H9 (cell line): ENCODE measurements at regions not wholly inside any gene's neighbourhood (a gene's known extent, or its start where the extent isn't known, plus 50 kb on each side); places are given as distances from the start of the nearest gene placed in this dataset.

Experiments
- DNase-seq: peaks from one replicate; pipeline ENCODE4 v3.0.0-alpha.2; 2017
- H2AFZ ChIP-seq: one replicate; pipeline ENCODE4 v1.6.1; 2013; ENCODE audit warnings: mild to moderate bottlenecking, low read length, control low read depth, moderate library complexity
- H2AK5ac ChIP-seq: 2 replicates; pipeline ENCODE4 v1.6.1; 2013; ENCODE audit warnings: low read length, control low read depth, mixed read lengths; ENCODE audit not compliant: insufficient read length
- H2BK120ac ChIP-seq: one replicate; pipeline ENCODE4 v1.6.1; 2013; ENCODE audit warnings: low read depth, mild to moderate bottlenecking, low read length, control low read depth, inconsistent platforms; ENCODE audit not compliant: poor library complexity, severe bottlenecking
- H2BK12ac ChIP-seq: 2 replicates; pipeline ENCODE4 v1.6.1; 2013; ENCODE audit warnings: low read length, control low read depth, mixed read lengths, low read depth; ENCODE audit not compliant: insufficient read length
- H2BK15ac ChIP-seq: 2 replicates; pipeline ENCODE4 v1.6.1; 2013; ENCODE audit warnings: low read depth, low read length, control low read depth
- H2BK20ac ChIP-seq: one replicate; pipeline ENCODE4 v1.6.1; 2013; ENCODE audit warnings: low read depth, mild to moderate bottlenecking, low read length, control low read depth, inconsistent platforms; ENCODE audit not compliant: poor library complexity, severe bottlenecking
- H2BK5ac ChIP-seq: 2 replicates; pipeline ENCODE4 v1.6.1; 2013; ENCODE audit warnings: low read length, control low read depth, mixed read lengths; ENCODE audit not compliant: insufficient read length
- H3K14ac ChIP-seq: 2 replicates; pipeline ENCODE4 v1.6.1; 2013; ENCODE audit warnings: low read length, control low read depth; ENCODE audit not compliant: insufficient read depth
- H3K18ac ChIP-seq: 2 replicates; pipeline ENCODE4 v1.6.1; 2013; ENCODE audit warnings: low read depth, mild to moderate bottlenecking, mixed read lengths, low read length, control low read depth; ENCODE audit not compliant: insufficient read length
- H3K23ac ChIP-seq: 2 replicates; pipeline ENCODE4 v1.6.1; 2013; ENCODE audit warnings: low read length, control low read depth, mixed read lengths, low read depth; ENCODE audit not compliant: insufficient read length
- H3K23me2 ChIP-seq: 2 replicates; pipeline ENCODE4 v1.6.1; 2013; ENCODE audit warnings: low read depth, mild to moderate bottlenecking, mixed read lengths, low read length, control low read depth; ENCODE audit not compliant: insufficient read length, poor library complexity, severe bottlenecking
- H3K27ac ChIP-seq: 2 replicates; pipeline ENCODE4 v1.5.1; 2013; ENCODE audit warnings: low read length, control low read depth, mixed read lengths, low read depth; ENCODE audit not compliant: insufficient read length
- H3K27me3 ChIP-seq: 2 replicates; pipeline ENCODE4 v1.6.1; 2013; ENCODE audit warnings: low read length, control low read depth, inconsistent platforms; ENCODE audit not compliant: insufficient read depth
- H3K4ac ChIP-seq: 2 replicates; pipeline ENCODE4 v1.6.1; 2013; ENCODE audit warnings: low read depth, mild to moderate bottlenecking, control low read depth, inconsistent platforms, low read length, moderate library complexity
- H3K4me1 ChIP-seq: 2 replicates; pipeline ENCODE4 v1.6.1; 2013; ENCODE audit warnings: low read length, control low read depth, inconsistent platforms; ENCODE audit not compliant: insufficient read depth
- H3K4me2 ChIP-seq: 2 replicates; pipeline ENCODE4 v1.6.1; 2013; ENCODE audit warnings: low read length, control low read depth, mixed read lengths; ENCODE audit not compliant: insufficient read length, insufficient read depth
- H3K56ac ChIP-seq: 2 replicates; pipeline ENCODE4 v1.6.1; 2013; ENCODE audit warnings: low read depth, mild to moderate bottlenecking, mixed read lengths, low read length, control low read depth; ENCODE audit not compliant: insufficient read length
- H3K79me1 ChIP-seq: 2 replicates; pipeline ENCODE4 v1.6.1; 2013; ENCODE audit warnings: low read depth, mild to moderate bottlenecking, moderate library complexity, low read length, control low read depth, inconsistent platforms; ENCODE audit not compliant: insufficient read depth, poor library complexity, severe bottlenecking
- H3K79me2 ChIP-seq: 2 replicates; pipeline ENCODE4 v1.6.1; 2013; ENCODE audit warnings: low read length, control low read depth, inconsistent platforms; ENCODE audit not compliant: insufficient read depth
- H3K9ac ChIP-seq: 2 replicates; pipeline ENCODE4 v1.6.1; 2013; ENCODE audit warnings: low read length, control low read depth, mixed read lengths; ENCODE audit not compliant: insufficient read length; ENCODE audit errors: extremely low read depth
- H3K9me3 ChIP-seq: one replicate; pipeline ENCODE4 v1.6.1; 2013; ENCODE audit warnings: low read depth, low read length, inconsistent platforms; ENCODE audit not compliant: control insufficient read depth
- H3T11ph ChIP-seq: one replicate; pipeline ENCODE4 v1.6.1; 2013; ENCODE audit warnings: mild to moderate bottlenecking, low read length, control low read depth, inconsistent platforms
- H4K20me1 ChIP-seq: one replicate; pipeline ENCODE4 v1.6.1; 2013; ENCODE audit not compliant: control insufficient read depth, insufficient read length, insufficient read depth
- H4K5ac ChIP-seq: 2 replicates; pipeline ENCODE4 v1.6.1; 2013; ENCODE audit warnings: low read depth, mild to moderate bottlenecking, mixed read lengths, low read length, control low read depth; ENCODE audit not compliant: insufficient read length
- H4K8ac ChIP-seq: replicated peaks from 2 replicates; pipeline ENCODE4 v1.6.1; 2013; ENCODE audit warnings: low read length, control low read depth, mixed read lengths, low read depth; ENCODE audit not compliant: insufficient read length
- H4K91ac ChIP-seq: 2 replicates; pipeline ENCODE4 v1.6.1; 2013; ENCODE audit warnings: low read depth, mild to moderate bottlenecking, moderate library complexity, mixed read lengths, low read length, control low read depth; ENCODE audit not compliant: insufficient read length
- H3K27ac Mint-ChIP-seq, 3 experiments: 2 replicates in 2 of 3; 3 replicates in 1 of 3; pipeline ENCODE4 v1.8.0; 2020 to 2021; ENCODE audit warnings: mixed read lengths in 3 of 3, mild to moderate bottlenecking in 1 of 3, moderate library complexity in 1 of 3
- H3K27me3 Mint-ChIP-seq: 2 replicates; pipeline ENCODE4 v1.8.0; 2021; ENCODE audit warnings: low read depth, mild to moderate bottlenecking, moderate library complexity, mixed read lengths
- H3K36me3 Mint-ChIP-seq, 3 experiments: 2 replicates in 2 of 3; 3 replicates in 1 of 3; pipeline ENCODE4 v1.8.0; 2020 to 2021; ENCODE audit warnings: low read depth in 3 of 3, mixed read lengths in 3 of 3; ENCODE audit not compliant: insufficient read depth in 1 of 3
- H3K4me1 Mint-ChIP-seq, 2 experiments: 2 replicates each; pipeline ENCODE4 v1.8.0; 2020; ENCODE audit warnings: mixed read lengths in 2 of 2
- H3K4me3 Mint-ChIP-seq, 2 experiments: 2 replicates in 1 of 2; 3 replicates in 1 of 2; pipeline ENCODE4 v1.8.0; 2020 to 2021; ENCODE audit warnings: mild to moderate bottlenecking in 2 of 2, mixed read lengths in 2 of 2, moderate library complexity in 1 of 2
- H3K9me3 Mint-ChIP-seq, 2 experiments: 2 replicates in 1 of 2; 3 replicates in 1 of 2; pipeline ENCODE4 v1.8.0; 2020; ENCODE audit warnings: mild to moderate bottlenecking in 2 of 2, mixed read lengths in 2 of 2, moderate library complexity in 1 of 2
- CTCF ChIP-seq: fragments of 200-600 bp; sonication (generic); conservative IDR thresholded peaks from 3 replicates; pipeline ENCODE4 v1.8.0; 2021; ENCODE audit warnings: antibody characterized with exemption, mild to moderate bottlenecking
- WGBS: extraction: QIAGEN DNeasy Blood & Tissue Kit; methylation state at CpG from one replicate; pipeline ENCODE4 v1.1.7; 2013; ENCODE audit warnings: missing lambda C conversion rate, low lambda C conversion rate, mixed read lengths; ENCODE audit not compliant: insufficient read length; ENCODE audit errors: extremely low coverage; 5-methylcytosine and 5-hydroxymethylcytosine counted together

- no peaks in the 10 kb centered on the region for H3K79me2 ChIP-seq
- H3K9me3 ChIP-seq, result no peaks in the 10 kb centered on the region
- H3K23me2 ChIP-seq, result no peaks in the 10 kb centered on the region
- Mint-ChIP-seq H3K4me3 (no peak overlapping the region), H3K9me3 (peaks cover 10 to 27% of the 10 kb centered on the region in 2 experiments), H3K4me1 (peaks cover 20% of the 10 kb centered on the region in 2 experiments), H3K27me3 (peaks cover 38% of the 10 kb centered on the region), H3K36me3 (peaks cover 9 to 16% (median 9%) of the 10 kb centered on the region in 3 experiments), H3K27ac (peak overlapping the region in 1 of 3 experiments; percentile 48; a peak in 1 of 7 replicates)
- H2BK120ac ChIP-seq, result no peak overlapping the region
- no peak overlapping the region for H3K18ac ChIP-seq
- no peak overlapping the region for H3K9ac ChIP-seq
- H4K5ac ChIP-seq, result no peak overlapping the region
- H3K4ac ChIP-seq, result no peak overlapping the region
- no peaks in the 10 kb centered on the region for H3K79me1 ChIP-seq
- no peak overlapping the region for H3K23ac ChIP-seq
- H3T11ph ChIP-seq, result no peak overlapping the region
- H3K4me1 ChIP-seq, result no peaks in the 10 kb centered on the region; the same call in none of the 2 replicates
- H4K20me1 ChIP-seq, result no peaks in the 10 kb centered on the region
- no peak overlapping the region for H3K56ac ChIP-seq
- H2AFZ ChIP-seq, result no peak overlapping the region
- no peak overlapping the region for H4K91ac ChIP-seq
- H2BK5ac ChIP-seq, result no peak overlapping the region
- no peak for DNase-seq
- no peak overlapping the region for H2BK15ac ChIP-seq
- no peak overlapping the region for H4K8ac ChIP-seq
- no peaks in the 10 kb centered on the region for H3K27me3 ChIP-seq
- TF ChIP-seq CTCF, result no peak
- no peak overlapping the region for H2BK12ac ChIP-seq
- no peak overlapping the region for H2BK20ac ChIP-seq
- no peak overlapping the region for H3K27ac ChIP-seq
- H3K4me2 ChIP-seq, result no peak overlapping the region
- no CpG with 5 or more reads among the region's 4 CpGs for WGBS
- no peak overlapping the region for H3K14ac ChIP-seq
- no peak overlapping the region for H2AK5ac ChIP-seq
These were observed 202.7 kb upstream of the KBTBD8 start for GRCh38 chr3:66795365-66795764.
